AG09319 (cell line): ENCODE measurements at regions not wholly inside any gene's neighbourhood (a gene's known extent, or its start where the extent isn't known, plus 50 kb on each side); places are given as distances from the start of the nearest gene placed in this dataset.
"Not testable (repeated sequence)": the region's sequence is repeated elsewhere in the genome, so short reads cannot be mapped to it uniquely, and the experiment has no call there.

Experiments used
- DNase-seq: peaks from one replicate; pipeline ENCODE4 v3.0.0-alpha.2; 2010; ENCODE audit warnings: low read depth; ENCODE audit errors: extremely low read depth
- CTCF ChIP-seq: IDR thresholded peaks from 2 replicates; pipeline ENCODE4 v1.5.1; 2011; ENCODE audit warnings: low read depth, mild to moderate bottlenecking, inconsistent platforms, low read length, moderate library complexity

GRCh38 chr5:4576908-4577307 is 563.2 kb upstream of the ADAMTS16 start:
- DNase-seq, result no peak
- TF ChIP-seq CTCF, result no peak

DNA sequence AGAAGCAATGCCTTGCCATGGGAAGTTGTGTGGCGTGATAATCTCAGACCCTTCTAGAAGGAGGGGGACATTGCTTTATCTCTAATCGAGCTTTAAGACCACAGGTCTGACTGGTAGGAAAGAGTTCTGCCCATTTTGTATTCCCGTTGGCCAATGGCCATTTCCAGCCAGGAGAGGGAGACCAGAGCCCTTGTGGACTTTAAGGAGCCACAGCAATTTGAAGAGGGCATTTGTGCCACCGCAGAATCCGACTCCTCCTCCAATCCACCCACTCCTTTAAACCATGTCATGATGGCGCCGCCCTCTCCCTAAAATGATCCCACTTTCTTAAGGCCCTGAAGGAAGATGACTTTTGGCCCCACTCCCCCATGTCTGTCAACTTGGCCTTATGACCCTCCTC is 560.5 kb upstream of the ADAMTS16 start:
- no peak for TF ChIP-seq CTCF

DNA sequence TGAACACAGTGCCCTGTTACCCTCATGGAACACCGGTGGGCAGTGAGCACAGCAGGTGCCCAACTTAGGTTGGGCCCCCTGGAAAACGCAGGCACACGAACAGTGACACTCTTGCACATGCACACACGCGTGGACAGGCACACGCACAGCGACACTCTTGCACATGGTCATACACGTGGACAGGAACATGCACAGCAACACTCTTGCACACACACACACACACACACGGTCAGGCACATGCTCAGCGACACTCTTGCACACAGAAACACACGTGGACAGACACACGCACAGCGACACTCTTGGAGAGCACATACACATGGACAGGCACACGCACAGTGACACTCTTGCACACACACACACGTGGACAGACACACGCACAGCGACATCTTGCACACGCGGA is 559.4 kb upstream of the ADAMTS16 start:
- DNase-seq, result no peak
- TF ChIP-seq CTCF, result no peak

More for the DNA sequence above, 560.5 kb upstream of the ADAMTS16 start:
- no peak for DNase-seq

GRCh38 chr5:4581289-4581688 is 558.8 kb upstream of the ADAMTS16 start:
- no peak for DNase-seq
- no peak for TF ChIP-seq CTCF

GRCh38 chr5:4584982-4585381 is 555.1 kb upstream of the ADAMTS16 start:
- no peak for TF ChIP-seq CTCF

GRCh38 chr5:4613440-4613839 is 526.7 kb upstream of the ADAMTS16 start:
- no peak for TF ChIP-seq CTCF
- no peak for DNase-seq

More at GRCh38 chr5:4584982-4585381, 555.1 kb upstream of the ADAMTS16 start:
- no peak for DNase-seq

GRCh38 chr5:4614088-4614487 is 526.0 kb upstream of the ADAMTS16 start:
- TF ChIP-seq CTCF, result no peak
- DNase-seq, result no peak

GRCh38 chr5:4615369-4615768 is 524.8 kb upstream of the ADAMTS16 start:
- not testable (repeated sequence) for DNase-seq
